AG04449 (cell line): ENCODE measurements at regions not wholly inside any gene's neighbourhood (a gene's known extent, or its start where the extent isn't known, plus 50 kb on each side); places are given as distances from the start of the nearest gene placed in this dataset.

Experiments used
- CTCF ChIA-PET: fragments of 350-600 bp; formaldehyde crosslinking; extraction: SDS; loops from one replicate; lab custom pipeline; 2021; ENCODE audit warnings: antibody characterized with exemption; lab: Yijun Ruan, JAX
- POLR2A ChIA-PET: fragments of 400-600, 350-600 bp; formaldehyde crosslinking; extraction: SDS; loops from one replicate; lab custom pipeline; 2020; ENCODE audit warnings: antibody characterized with exemption, inconsistent platforms; lab: Yijun Ruan, JAX
- DNase-seq: peaks from one replicate; pipeline ENCODE4 v3.0.0-alpha.2; 2010; ENCODE audit warnings: low read depth, low spot score
- H3K4me3 ChIP-seq: 2 replicates; pipeline ENCODE4 v1.5.1; 2011; ENCODE audit warnings: low read depth, mild to moderate bottlenecking, control low read depth, low read length
- TF ChIP-seq, protein P1 (sequence below): IDR thresholded peaks from one replicate; pipeline ENCODE4 v1.5.1; 2011; ENCODE audit warnings: mild to moderate bottlenecking, moderate library complexity, low read length, control low read depth, inconsistent platforms; ENCODE audit not compliant: insufficient read depth; ENCODE audit errors: missing control alignments

DNA sequence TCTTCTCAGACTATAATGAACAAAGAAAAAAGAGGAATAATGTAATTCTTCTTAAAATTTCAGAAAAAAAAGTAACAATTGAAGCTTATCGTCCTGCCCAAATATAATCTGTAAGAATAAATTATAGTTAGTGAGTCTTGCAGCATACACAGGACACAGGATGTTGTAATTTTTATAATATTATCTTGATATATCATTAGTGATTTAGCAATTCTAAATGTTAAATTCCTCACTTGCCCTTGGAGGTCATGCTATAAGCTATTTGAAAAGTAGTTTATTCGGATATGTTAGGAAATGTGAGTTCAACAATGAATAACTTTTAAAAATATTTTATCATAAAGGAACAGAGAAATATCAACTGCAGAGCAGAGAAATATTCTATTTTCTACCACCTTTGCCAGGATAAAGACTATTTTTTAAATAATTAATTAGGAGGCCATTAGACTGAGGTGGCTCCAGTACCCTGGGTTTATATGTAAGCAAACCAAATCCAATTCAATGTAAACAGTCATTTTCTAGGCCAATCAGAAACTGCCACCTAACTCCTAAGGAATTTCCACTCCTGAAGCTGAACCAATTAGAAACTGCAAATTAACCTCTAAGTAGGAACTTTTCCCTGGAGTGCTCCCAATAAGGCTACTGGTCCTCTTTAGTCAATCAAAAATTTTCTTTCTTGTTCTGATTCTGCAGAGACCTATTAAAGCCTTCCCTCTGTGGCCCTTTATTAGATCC, 1109.3 kb downstream of the ROBO2 start:
- TF ChIP-seq, protein P1, sequence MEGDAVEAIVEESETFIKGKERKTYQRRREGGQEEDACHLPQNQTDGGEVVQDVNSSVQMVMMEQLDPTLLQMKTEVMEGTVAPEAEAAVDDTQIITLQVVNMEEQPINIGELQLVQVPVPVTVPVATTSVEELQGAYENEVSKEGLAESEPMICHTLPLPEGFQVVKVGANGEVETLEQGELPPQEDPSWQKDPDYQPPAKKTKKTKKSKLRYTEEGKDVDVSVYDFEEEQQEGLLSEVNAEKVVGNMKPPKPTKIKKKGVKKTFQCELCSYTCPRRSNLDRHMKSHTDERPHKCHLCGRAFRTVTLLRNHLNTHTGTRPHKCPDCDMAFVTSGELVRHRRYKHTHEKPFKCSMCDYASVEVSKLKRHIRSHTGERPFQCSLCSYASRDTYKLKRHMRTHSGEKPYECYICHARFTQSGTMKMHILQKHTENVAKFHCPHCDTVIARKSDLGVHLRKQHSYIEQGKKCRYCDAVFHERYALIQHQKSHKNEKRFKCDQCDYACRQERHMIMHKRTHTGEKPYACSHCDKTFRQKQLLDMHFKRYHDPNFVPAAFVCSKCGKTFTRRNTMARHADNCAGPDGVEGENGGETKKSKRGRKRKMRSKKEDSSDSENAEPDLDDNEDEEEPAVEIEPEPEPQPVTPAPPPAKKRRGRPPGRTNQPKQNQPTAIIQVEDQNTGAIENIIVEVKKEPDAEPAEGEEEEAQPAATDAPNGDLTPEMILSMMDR, result no peak
- ChIA-PET POLR2A (no interaction called here), CTCF (no interaction called here)
- DNase-seq, result no peak
- H3K4me3 ChIP-seq, result no peak overlapping the region

DNA sequence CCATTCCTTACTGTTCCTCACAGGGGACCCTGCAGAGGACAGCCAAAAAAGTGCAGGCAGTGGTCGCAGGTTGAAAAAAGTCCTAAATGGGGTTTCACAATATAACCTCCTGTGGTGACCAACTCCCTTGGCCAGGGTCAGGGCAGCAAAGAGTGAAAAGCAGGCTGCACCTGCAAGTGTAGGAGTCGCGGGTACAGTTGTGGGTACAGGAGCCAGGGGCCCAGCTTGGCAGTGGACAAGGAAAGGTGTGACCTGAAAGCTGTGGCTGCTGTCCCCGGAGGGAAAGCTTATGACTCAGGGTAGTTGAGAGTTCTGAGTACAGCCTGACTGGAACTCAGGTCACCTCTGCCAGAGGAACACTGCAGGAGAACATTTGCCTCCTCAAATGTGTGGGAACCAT, 1114.1 kb downstream of the ROBO2 start:
- ChIA-PET POLR2A (no interaction called here), CTCF (no interaction called here)
- H3K4me3 ChIP-seq, result no peak overlapping the region
- no peak for DNase-seq
- TF ChIP-seq, protein P1, result no peak

DNA sequence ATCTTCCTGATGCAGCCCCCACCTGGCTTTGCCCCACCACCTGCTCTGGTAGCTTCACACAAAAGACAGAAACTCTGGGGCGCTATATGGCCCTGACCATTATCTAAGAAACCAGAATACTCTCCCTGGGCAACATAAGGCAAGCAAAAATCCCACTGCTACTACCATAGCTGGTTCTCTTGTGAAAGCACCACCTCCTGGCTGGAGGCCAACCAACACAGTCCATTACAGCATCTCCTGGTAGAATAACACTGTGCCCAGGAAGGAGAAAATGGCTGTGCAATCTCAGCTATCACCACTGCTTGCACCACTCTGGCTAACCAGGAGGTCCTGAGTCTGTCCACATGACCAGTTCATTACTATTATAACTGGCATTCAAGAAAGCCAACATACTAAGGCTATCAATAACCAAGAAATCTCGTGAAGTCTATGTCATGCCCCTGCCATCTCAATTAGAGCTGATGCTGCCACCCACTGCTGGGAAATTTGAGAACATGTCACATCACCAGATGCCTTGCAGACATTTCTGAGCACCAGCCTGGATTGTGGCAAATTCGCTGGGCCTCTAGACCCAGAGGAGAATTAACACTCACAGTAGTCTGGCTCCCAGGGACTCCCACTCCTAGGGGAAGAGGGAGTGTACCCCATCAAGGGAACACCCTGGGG, 1114.8 kb downstream of the ROBO2 start:
- ChIA-PET CTCF (no interaction called here), POLR2A (no interaction called here)
- H3K4me3 ChIP-seq, result no peak overlapping the region
- TF ChIP-seq, protein P1, result no peak
- DNase-seq, result no peak

DNA sequence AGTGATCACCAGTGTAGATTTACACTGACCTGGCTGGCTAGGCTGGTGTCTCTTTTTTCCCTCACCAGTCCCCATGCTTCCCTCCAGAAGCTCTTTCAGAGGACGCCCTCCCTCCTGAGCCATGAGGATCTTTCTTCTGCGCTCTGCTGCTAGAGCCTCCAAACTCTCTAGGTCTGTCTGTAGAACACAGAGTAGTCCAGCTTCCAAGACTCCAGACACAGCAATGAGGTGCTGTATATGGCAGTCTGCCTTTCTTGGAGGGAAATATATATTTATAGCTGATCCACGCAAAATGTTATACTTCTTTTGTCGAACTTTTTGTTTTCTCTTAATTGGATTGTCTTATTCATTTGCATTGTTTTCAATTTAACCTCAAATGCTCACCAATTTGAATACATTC, 1121.8 kb downstream of the ROBO2 start:
- ChIA-PET POLR2A (no interaction called here), CTCF (no interaction called here)
- TF ChIP-seq, protein P1, result no peak
- DNase-seq, result no peak
- no peak overlapping the region for H3K4me3 ChIP-seq

DNA sequence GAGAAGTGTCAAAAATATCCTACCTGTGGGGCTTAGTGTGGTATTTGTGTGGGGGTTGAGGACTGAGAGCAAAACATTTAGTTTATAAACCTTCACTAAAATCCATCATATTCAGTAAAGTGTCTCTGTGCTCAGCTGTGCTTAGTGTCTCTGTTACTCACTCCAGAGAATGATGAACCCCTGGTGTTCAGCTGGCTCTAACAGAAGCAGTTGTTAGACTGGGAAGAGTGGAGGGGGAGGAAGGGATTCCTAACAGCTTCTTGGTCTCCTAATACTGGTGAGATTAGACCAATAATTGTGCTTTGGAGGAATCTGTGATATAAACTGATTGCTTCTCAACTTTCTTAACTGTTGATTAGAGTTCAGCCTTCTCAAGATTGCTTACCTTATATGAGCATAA, 1123.5 kb downstream of the ROBO2 start:
- POLR2A ChIA-PET, result no interaction called here
- CTCF ChIA-PET, result interaction anchor here (0.5 kb wide), 1 partner anchor 9 kb away, joined by 3 read pairs; no protein-coding TSS in a partner anchor
- DNase-seq, result no peak
- H3K4me3 ChIP-seq, result no peak overlapping the region
- TF ChIP-seq, protein P1, result no peak

DNA sequence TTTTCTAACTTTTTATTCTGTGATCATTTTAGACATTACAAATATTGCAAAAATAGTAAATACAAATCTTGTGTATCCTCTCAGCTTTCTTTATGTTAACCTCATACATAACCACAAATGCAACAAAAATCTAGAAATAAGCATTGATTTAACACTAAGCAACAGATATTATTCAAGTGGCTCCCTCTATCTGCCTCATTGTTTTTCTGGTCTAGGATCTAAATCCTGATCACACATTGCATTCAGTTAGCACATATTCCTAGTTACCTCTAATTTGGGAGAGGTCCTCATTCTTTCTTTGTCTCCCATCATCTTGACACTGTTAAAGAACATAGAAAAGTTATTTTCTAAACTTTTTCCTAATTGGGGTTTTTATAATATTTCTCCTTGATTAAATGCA, 1126.0 kb downstream of the ROBO2 start:
- DNase-seq, result no peak
- ChIA-PET POLR2A (no interaction called here), CTCF (no interaction called here)
- H3K4me3 ChIP-seq, result no peak overlapping the region
- TF ChIP-seq, protein P1, result no peak
